Uterus (tissue), 3 donors: ENCODE measurements at regions not wholly inside any gene's neighbourhood (a gene's known extent, or its start where the extent isn't known, plus 50 kb on each side); places are given as distances from the start of the nearest gene placed in this dataset.

Experiments
- DNase-seq, 2 donors: peaks; one replicate each; pipeline ENCODE4 v3.0.0-alpha.2; 2019 to 2020
- H3K27ac ChIP-seq, 2 donors: fragments of 200-600 bp; sonication (generic); 1 replicate in 1 of 2; 2 replicates in 1 of 2; pipeline ENCODE4 v1.5.1; 2016 to 2018
- H3K27me3 ChIP-seq, 2 donors: fragments of 200-600 bp; sonication (generic); one replicate each; pipeline ENCODE4 v1.5.1; 2018 to 2019; ENCODE audit warnings: control low read depth in 1 of 2
- H3K36me3 ChIP-seq, 2 donors: fragments of 200-600 bp; sonication (generic); one replicate each; pipeline ENCODE4 v1.5.1; 2019; ENCODE audit warnings: control low read depth in 1 of 2
- H3K4me1 ChIP-seq, 2 donors: fragments of 200-600 bp; sonication (generic); one replicate each; pipeline ENCODE4 v1.5.1; 2018 to 2019; ENCODE audit warnings: control low read depth in 1 of 2
- H3K4me3 ChIP-seq, 2 donors: fragments of 200-600 bp; sonication (generic); 1 replicate in 1 of 2; 2 replicates in 1 of 2; pipeline ENCODE4 v1.5.1; 2018 to 2019; ENCODE audit warnings: mild to moderate bottlenecking in 1 of 2
- H3K9me3 ChIP-seq, 2 donors: fragments of 200-600 bp; sonication (generic); one replicate each; pipeline ENCODE4 v1.5.1; 2019; ENCODE audit warnings: control low read depth in 1 of 2
- CTCF ChIP-seq, 4 experiments: fragments of 200-600 bp in 2 of 4; fragments of 450-650 bp in 2 of 4; sonication (generic) in 2 of 4; IDR thresholded peaks; one replicate each; pipeline ENCODE4 v1.5.1; 2016 to 2019; ENCODE audit warnings: antibody characterized with exemption in 4 of 4, mild to moderate bottlenecking in 2 of 4, moderate library complexity in 1 of 4
- POLR2A ChIP-seq, 2 donors: fragments of 450-650 bp; IDR thresholded peaks; one replicate each; pipeline ENCODE4 v1.6.1; 2016; ENCODE audit warnings: antibody characterized with exemption in 2 of 2, mild to moderate bottlenecking in 1 of 2, moderate library complexity in 1 of 2
- intact Hi-C: fragments of 100-400 bp; cut with DNase I; formaldehyde crosslinking; loops from one replicate; pipeline ENCODE4 v1.15.1; 2023; ENCODE audit warnings: low total_unique reads
- donor health status: DM: yes; HTN: yes; CAD: no.

- Histone ChIP-seq H3K4me1 (no peaks in the 10 kb centered on the region), H3K36me3 (no peaks in the 10 kb centered on the region), H3K4me3 (no peak overlapping the region), H3K27me3 (no peaks in the 10 kb centered on the region), H3K27ac (no peak overlapping the region), H3K9me3 (no peaks in the 10 kb centered on the region)
- intact Hi-C loops, result no loop called here
- no peak for DNase-seq
- TF ChIP-seq CTCF (IDR thresholded peaks at IDR 0.05) (no peak), POLR2A (IDR thresholded peaks at IDR 0.05) (no peak)
These were observed 1482.7 kb downstream of the TBC1D22A start for GRCh38 chr22:48245196-48245485.

- no peaks in the 10 kb centered on the region for H3K9me3 ChIP-seq
- TF ChIP-seq POLR2A (IDR thresholded peaks at IDR 0.05) (no peak), CTCF (IDR thresholded peaks at IDR 0.05) (no peak)
- no peak overlapping the region for H3K27ac ChIP-seq
- H3K4me1 ChIP-seq, result no peaks in the 10 kb centered on the region
- H3K27me3 ChIP-seq, result no peaks in the 10 kb centered on the region
- no peaks in the 10 kb centered on the region for H3K36me3 ChIP-seq
- DNase-seq, result no peak
- intact Hi-C loops, result no loop called here
- H3K4me3 ChIP-seq, result no peak overlapping the region
These were observed 1482.1 kb downstream of the TBC1D22A start for GRCh38 chr22:48244388-48245195.

GRCh38 chr22:48242461-48242864 is 1480.0 kb downstream of the TBC1D22A start:
- DNase-seq, result no peak
- Histone ChIP-seq H3K27me3 (no peaks in the 10 kb centered on the region), H3K4me1 (no peaks in the 10 kb centered on the region), H3K27ac (no peak overlapping the region), H3K4me3 (no peak overlapping the region), H3K9me3 (no peaks in the 10 kb centered on the region), H3K36me3 (no peaks in the 10 kb centered on the region)
- intact Hi-C loops, result no loop called here
- TF ChIP-seq POLR2A (IDR thresholded peaks at IDR 0.05) (no peak), CTCF (IDR thresholded peaks at IDR 0.05) (no peak)

- Histone ChIP-seq H3K4me1 (no peaks in the 10 kb centered on the region), H3K27me3 (no peaks in the 10 kb centered on the region), H3K4me3 (no peak overlapping the region), H3K27ac (no peak overlapping the region), H3K9me3 (no peaks in the 10 kb centered on the region), H3K36me3 (no peaks in the 10 kb centered on the region)
- intact Hi-C loops, result no loop called here
- no peak for TF ChIP-seq POLR2A (IDR thresholded peaks at IDR 0.05)
- no peak for TF ChIP-seq CTCF (IDR thresholded peaks at IDR 0.05)
- DNase-seq, result no peak
These were observed 1479.2 kb downstream of the TBC1D22A start for GRCh38 chr22:48241658-48242057.

- Histone ChIP-seq H3K4me1 (no peaks in the 10 kb centered on the region), H3K27me3 (no peaks in the 10 kb centered on the region), H3K9me3 (no peaks in the 10 kb centered on the region), H3K4me3 (no peak overlapping the region), H3K27ac (no peak overlapping the region), H3K36me3 (no peaks in the 10 kb centered on the region)
- no peak for TF ChIP-seq POLR2A (IDR thresholded peaks at IDR 0.05)
- TF ChIP-seq CTCF (IDR thresholded peaks at IDR 0.05), result no peak
- intact Hi-C loops, result no loop called here
- no peak for DNase-seq
These were observed 1478.4 kb downstream of the TBC1D22A start for GRCh38 chr22:48240935-48241230.
